Amniotic stem cell (primary cell): ENCODE measurements at regions not wholly inside any gene's neighbourhood (a gene's known extent, or its start where the extent isn't known, plus 50 kb on each side); places are given as distances from the start of the nearest gene placed in this dataset.

Source experiments
- DNase-seq: peaks from one replicate; lab custom pipeline; 2025; lab: John Stamatoyannopoulos, UW

DNA sequence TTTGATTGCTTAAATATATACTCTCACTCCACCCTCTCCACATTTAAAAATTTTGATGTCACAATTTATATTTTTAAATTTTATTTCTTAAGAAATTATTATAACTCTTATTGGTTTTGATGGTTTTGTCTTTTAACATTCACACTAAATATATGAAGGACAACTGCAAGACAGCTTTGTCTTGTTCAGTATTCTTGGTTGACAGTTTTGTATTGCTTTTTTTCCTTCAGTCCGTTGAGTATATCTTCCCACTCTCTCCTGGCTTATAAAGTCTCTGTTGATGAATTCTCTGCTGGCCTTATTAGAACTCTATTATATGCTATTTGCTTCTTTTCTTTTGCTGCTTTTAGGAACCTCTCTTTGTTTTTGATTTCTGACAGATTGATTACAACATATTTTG is 392.2 kb downstream of the C6orf118 start:
- no peak for DNase-seq

DNA sequence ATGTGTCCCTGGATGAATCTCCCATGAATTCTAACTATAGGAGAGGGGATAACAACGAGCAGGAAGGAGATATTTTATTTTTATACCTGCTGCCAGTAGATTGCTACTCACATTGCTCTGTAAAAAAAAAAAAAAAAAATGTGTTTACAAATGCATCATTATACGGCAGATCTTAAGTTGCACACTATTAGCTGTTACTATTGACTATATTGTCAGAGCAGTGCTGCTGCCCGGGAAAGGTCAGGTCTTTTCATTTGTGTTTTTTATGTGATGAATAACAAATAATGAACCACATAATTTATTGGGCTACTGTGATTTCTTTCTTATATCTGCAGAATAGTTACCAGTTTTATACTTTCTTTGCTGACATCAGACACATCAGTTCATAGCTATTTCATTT is 393.3 kb downstream of the C6orf118 start:
- no peak for DNase-seq

DNA sequence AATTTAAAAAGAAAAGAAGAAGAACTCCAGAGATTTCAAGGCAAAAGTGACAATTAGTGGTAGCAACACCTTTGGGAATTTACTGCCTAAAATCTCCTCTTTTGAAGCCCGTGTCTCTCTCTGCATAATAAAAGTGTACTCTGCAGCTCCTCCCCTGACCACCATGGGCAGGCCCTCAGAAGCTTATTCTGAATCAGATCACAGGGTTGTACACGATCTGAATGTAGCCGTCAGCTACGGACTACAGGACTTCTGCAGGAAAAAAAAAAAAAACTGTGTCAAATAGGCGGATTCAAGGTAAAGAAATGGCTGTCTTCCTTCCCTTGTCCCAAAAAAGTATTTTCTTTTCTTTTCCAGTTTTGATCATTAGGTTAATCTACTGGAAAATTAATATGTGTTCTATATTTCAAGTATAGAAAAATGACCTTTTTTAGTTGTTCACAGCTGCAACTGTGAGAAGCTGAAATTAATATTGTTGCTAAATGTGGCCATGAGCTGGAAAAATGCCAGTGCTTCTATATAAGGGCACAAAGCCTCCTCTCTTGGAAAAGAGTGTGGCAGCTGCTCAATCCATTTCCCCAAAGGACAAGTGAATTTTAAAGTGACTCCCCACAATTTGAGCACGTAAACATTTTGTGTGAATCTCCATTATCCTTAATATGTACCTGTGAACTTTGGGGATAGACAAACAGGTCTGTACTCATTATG is 397.4 kb downstream of the C6orf118 start:
- no peak for DNase-seq

DNA sequence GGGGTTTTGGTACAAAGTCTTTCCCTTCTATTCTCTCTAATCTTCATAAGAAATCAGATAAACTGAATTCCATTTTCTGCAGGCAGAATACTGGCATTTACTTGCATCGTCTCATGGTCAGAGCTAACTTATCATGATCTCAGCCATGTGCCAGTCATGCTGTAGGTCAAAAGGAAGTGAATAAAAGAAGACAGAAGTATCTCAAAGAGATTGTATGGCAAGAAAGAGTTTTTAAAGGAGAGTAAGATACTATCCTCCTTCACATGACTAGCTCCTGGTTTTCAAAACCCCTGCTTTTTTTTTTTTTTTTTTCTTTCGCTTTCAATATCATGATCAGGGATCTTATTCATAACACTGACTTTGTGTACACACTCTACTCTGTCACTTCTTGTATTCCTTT is 398.3 kb downstream of the C6orf118 start:
- no peak for DNase-seq

DNA sequence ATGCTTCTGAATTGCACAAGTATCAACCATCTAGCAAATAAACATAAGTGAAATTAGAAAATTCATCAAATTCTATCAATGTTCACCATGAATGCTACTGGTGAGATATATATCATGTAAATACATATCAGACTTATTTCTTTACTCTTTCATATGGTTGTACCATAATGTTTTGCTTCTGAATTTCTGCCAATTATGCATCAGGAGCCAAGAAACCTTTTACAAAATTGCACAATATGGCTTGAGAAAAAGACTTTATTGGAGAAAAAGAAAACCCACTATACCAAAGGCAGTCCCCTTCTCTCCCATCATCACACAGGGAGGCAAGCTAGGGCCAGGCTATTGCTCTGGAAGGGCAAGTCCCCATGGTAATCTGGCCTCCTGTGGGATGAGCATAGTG is 402.6 kb downstream of the C6orf118 start:
- DNase-seq, result no peak

DNA sequence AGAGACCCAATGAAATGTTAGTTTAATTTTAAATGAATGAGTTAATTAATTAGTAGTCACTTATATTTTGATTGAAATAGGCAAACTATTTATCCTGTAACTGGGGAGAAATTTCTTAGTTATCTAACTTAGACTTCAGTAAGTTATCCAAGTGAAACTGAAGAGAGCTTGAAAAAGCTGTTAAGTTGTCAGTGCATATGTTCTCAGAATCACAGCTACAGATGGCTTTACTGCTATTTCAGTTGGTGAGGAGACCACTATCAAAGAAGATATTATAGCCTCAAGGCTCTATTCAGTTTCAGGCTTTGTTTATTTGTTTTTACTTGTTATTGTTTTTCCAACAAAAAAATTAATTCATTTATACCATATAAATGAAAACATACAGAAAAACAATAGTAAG is 404.1 kb downstream of the C6orf118 start:
- no peak for DNase-seq

DNA sequence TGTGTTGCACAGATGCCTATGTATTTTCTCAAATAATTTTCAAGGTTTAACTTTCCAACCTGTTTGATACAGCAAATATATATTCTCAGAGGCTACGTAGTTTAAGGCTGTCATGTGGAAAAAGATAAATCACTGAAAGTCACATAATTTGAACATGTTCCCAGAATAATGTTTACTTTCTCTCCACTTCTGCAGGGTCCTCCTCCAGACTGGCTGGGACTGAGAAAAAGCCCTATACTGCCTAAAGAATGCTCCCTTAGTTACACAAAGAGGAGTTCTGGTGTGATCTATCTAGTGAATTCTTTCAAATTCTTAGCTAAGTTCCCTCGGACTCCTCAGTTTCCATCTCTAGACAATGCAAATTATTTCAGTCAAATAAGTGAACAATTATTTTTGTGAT is 411.0 kb downstream of the C6orf118 start:
- DNase-seq, result no peak

DNA sequence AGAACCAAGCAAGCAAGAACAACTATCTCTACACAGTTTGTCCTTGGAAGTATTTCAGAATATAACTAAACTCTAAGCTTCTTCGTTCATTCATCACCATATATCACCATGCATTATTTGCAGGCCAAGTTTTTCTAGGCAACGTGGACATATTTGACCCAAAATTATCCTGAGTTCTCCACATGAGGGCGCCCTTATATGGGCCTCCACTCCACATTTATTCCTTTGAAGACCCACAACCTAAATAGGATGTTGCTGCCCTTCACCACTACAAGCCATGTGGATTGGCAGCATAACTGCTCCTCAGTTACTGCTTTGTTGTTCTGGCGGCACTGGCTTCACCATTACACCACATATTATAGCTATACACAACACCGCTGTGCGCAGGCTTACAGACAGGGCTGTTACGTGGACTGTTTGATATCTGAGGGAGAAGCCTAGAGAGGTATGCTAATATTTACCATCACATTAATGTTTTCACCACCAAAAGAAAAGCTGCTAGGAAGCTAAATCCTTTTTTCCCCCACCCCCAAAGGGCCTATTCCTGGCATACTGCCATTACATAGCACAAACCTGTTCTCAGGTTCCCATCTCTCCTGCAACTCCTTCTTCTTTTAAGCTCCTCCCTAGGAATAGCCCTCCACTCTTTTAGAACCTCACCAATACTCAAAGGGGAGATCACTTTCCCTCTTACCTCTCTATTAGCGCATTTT is 411.7 kb downstream of the C6orf118 start:
- DNase-seq, result no peak

DNA sequence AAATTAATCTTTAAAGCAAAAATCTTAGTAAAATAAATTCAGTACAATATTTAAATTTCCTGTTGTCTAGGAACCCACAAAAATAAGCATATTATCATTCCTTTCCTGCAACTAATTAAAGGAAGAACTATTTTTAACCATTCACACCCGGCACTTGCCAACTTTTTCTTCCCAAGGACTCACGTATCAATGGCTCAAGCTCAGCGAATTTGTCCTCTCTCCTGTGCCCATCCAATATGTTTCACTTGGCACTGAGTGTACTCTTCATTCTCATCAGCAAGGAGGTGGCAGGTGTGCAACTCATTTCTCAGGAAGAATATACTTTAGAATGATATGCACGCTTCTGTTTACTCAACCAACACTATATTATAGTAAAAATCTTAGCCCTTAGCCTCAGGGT is 419.4 kb downstream of the C6orf118 start:
- DNase-seq, result no peak

DNA sequence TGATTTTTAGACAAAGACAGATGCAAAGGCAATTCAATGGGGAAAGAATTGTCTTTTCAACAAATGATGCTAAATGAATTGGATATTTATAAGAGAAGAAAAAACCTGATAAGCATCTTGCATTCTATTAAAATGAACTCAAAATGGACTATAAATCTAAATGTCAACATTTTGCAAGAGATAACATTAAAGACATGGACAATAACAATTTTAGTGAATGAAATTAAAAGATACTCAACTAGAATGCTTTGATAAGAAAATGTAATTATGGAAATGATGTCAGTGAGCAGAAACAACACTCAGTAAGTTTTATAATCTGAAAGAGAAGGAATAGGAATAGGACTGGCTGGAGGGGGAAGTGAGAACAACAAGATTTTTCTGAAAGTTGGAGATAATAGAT is 421.7 kb downstream of the C6orf118 start:
- no peak for DNase-seq

DNA sequence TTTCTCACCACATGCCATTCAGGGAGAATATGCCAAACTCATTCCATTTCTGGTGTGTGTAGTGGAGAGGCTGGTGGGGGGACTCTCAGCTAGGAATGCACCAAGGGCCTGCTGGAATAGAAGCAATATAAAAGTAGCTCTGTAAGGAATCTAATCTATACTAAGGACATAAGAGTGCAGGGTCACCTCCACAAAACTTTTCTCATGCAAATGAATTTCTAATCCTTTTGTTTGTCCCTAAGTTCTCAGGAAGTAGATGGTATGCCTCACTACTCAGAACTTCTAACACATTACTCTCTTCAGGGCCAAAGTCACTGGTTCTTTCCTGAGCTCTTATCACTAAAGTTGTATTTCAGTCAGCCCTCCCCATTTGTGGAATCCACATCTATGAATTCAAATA is 427.2 kb downstream of the C6orf118 start:
- no peak for DNase-seq

DNA sequence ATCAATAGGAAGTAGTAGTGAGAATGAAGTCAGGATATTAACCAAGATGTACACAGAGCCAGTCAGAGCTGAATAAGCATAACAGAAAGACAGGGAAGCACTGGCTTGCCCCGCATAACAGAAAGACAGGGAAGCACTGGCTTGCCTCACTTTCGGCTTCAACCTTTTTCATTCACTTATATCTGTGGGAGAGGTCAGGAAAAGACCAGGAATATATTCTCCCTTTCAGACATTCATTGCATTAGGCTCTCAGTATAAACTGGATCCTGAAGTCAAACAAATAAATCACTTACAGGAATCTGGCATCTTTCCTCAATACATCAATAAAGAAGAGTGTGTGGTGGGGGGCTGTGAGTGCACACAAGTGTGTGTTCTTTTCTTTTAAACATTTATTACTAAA is 437.6 kb downstream of the C6orf118 start:
- no peak for DNase-seq

DNA sequence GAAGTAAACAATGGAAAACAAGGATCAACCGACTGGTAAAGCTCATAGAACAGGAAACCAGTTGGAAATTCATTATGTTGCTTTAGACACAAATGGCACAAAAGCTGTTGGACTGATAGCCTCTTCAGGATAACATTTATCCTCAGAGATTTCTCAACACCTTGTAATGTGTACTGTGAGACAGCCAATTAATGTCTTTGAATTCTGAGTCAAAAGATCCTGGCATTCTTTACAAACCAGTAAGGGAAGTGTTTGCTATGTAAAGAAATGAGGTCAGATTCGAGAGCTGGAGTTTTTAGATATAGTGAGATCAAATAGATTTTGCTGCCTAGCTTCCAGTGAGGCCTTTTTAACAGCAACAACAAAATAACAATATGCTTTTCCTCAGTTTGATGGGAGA is 439.2 kb downstream of the C6orf118 start:
- DNase-seq, result no peak

DNA sequence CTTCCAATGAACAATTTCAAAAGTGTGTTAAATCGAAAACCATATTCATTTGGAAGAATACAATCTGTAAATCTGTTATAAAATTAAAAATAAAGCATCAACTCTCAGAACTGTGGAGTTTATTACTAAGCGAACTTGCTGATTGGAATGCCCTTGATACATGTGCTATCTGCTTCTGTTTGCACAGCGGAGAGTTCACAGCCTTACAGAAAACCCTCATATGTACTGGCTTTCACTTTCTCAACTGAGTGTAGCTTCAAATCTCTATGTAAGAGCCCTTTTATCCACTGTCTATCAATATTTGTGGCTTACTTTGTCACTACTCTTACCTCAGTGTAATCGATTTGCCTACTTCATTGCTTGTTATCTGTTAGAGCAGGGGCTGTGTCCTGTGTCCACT is 447.4 kb downstream of the C6orf118 start:
- DNase-seq, result no peak

DNA sequence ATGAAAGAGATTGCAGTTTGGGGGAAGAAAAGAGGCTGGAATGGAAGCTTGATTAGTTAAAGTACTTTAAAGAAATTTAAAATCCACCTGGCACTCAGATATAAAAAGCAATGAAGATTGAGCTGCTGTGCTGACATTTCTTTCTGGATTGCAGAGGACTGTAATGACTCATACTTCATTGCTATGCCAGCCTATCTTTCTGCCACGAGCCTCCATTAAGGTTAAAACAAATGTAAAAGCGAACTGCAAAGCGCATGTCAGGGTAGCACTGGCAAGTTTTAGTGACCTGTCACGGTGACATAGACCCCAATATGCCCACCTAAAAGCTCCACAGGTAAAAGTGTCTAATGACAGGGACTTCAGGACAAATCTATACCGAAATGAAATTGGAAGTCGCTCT is 449.6 kb downstream of the C6orf118 start:
- no peak for DNase-seq

DNA sequence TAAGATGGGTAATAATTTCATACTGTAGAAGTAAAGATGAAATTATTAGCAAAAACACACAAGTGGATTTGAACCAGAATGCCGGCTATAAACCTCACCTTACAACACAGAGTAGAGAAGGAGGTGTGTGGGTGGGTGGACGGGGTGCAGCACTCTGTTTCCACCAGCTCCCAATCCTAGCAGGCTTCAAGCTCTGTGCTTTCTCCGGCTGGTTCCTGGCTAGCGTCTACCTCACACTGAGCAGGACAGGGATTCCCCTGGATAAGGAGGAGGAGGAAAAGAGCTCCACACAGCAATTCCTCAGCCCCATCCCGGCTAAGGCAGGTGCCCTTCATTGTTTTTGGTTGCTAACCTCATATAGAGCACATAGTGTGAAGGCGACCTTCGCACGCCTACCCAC is 453.3 kb downstream of the C6orf118 start:
- no peak for DNase-seq

DNA sequence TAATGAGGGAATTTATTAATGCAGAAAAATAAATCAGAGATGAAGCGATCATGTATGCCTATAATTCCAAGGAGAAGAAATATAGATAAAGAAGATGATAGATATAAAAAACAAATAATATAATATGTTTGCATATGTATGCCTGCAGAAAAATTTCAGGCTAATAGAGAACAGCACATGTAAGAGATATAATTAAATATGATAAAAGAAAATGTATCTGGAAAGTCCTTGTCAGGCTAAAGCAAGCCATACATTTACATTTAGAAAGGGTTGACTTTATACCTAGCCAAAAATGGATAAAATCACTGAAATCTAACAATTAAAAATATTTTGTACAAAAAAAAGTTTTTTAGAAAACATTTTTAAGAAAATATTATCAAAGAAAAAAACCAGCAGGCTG is 454.1 kb downstream of the C6orf118 start:
- DNase-seq, result no peak

DNA sequence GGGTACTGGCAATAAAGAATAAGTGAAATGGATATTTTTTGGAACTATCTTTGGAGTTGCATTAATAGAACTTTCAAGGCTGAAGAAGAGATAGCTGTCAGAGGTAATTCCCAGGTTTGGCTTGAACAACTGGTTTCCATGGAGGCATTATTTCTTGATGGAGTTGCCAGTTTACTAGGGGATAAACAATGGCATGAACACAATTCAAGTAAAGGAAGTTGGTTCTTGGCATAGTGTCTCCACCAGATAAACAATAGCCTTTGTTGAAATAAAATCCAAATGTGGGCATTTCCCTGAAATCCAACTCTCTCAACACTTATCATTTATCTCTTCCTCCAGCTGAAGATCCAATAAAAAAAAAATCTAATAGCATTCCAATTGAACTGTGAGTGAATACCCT is 454.9 kb downstream of the C6orf118 start:
- no peak for DNase-seq

DNA sequence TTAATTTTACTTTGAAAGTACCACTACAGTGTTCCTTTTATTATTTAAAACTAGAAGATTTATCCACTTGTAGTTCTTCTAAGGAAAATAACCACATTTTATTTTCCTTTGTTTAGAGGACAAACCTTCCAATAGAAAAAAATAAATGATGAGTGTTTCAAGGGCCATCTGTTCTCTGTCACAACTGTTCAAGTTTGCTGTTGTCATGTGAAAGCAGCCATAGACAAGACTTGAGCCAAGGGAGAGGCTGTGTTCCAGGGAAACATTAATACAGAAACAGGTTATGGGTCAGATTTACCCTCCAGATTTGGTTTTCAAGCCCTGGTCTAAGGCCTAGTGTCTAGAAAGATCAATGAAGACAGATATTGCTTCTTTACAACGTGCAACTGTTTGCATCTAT is 463.6 kb downstream of the C6orf118 start:
- DNase-seq, result no peak

DNA sequence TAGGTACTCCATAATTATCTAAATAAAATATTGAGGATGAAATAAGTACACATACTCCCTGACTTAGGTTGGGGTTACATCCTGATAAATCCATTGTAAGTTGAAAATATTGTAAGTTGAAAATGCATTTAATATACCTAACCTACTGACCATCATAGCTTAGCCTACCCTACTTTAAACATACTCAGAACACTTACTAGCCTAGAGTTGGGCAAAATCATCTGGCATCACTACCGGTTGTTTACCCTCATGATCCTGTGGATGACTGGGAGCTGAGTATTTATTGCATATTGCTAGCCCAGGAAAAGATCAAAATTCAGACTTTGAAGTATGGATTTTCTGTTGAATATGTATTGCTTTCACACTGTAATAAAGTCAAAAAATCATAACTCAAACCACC is 467.3 kb downstream of the C6orf118 start:
- no peak for DNase-seq

DNA sequence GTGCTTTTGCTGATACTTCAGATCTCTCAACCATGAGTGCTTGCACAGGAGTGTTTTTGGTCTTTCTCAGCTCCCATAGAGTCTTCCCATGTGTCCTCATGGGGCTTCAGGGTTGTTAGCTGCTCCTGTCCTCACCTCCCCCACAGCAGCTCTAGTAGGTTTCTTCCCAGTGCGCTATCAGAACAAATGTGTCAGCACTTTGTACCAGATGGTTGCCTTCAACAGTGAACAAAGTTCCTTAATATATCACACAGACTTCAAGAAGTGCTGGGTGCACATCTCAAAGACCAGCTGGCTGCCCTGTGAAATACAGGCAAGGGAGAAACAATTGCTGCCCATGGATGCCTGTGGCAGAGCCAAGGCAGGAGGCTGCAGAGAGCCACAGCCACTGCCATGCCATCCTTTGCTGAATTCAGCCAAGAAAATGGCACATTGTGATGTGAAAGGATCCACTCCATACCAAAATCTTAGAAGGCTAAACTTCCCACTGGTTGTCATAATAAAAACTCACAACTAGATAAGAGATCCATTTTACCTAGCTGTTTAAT is 471.3 kb downstream of the C6orf118 start:
- DNase-seq, result no peak

DNA sequence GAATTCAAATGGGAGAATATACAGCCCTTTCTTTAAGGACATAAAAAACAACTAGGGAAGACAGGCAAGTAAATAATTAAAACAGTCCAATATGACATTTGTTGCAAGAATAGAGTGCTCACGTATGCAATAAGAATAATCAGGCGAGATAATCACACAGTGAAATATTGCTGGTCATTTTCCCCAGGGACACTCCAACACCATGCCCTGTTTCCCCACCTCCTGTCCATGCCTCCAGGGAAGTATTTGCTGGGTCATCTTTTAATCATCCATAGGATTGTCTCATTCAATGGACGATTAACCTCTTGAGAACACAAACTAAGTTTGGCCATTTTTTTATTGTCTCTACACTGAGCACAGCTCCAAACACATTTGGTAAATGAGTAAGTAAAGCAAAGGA is 472.9 kb downstream of the C6orf118 start:
- no peak for DNase-seq

DNA sequence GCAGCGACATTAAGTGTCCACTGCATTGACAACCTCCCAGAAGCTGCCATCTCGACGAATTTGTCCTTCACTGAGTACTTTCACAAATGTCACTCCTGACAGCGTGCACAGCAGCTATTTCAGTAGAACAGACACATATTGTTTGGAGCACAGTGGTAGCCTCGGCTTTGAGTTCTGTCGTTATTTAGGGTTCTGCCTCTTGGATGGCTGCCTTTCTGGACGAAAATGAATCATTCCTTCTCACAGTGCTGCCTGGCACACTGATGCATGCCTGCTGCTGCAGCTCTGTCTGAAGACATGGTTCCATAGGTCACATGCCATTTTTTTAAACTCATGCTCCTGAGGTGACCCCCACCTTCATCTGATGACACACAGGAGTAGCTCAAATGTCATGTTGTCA is 477.0 kb downstream of the C6orf118 start:
- DNase-seq, result no peak

DNA sequence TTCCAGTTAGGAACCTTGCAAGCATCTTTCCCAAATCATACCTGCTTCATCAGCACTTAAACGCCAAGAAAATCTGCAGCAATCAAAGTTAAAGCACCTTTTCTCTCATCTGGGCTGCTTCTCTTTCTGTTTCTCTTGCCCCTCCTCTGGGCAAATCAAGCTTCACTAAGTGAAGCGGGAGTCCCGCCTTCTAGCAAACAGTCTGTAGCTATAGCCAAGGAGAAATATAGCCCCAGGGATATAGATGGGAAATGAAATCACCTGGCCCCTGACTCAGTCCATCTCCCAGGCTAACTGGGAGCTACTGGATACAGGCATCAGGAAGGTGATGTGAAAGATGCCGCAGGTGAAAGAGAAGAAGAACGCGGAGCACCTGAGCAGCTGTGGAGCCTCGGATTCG is 481.9 kb downstream of the C6orf118 start:
- DNase-seq, result no peak
